ENCODE measurements at regions not wholly inside any gene's neighbourhood (a gene's known extent, or its start where the extent isn't known, plus 50 kb on each side); places are given as distances from the start of the nearest gene placed in this dataset.
"Not testable (repeated sequence)": the region's sequence is repeated elsewhere in the genome, so short reads cannot be mapped to it uniquely, and the experiment has no call there.

DNA sequence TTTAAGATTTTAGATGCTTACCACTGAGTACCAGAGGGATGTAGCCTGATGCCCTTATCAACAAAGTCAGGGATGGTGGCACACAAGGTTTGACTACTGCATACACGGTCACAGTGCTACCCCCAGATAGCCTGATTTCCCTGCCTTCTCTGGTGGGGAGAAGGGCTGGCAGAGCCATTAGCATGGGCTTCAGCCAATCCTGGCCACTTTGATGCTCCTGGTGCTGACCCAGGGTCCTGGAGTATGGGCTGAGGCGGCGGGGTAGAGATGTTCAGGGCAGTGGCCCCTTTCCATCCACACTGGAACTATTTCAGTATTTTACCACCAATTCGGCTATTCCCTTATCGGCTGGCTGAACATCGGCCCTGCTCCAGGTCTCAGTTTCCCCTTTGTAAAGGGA is 83.2 kb downstream of the POTEB3 start:
- not testable (repeated sequence) for DNase-seq (ENCODE audit: low read depth in 2 of 2)

DNA sequence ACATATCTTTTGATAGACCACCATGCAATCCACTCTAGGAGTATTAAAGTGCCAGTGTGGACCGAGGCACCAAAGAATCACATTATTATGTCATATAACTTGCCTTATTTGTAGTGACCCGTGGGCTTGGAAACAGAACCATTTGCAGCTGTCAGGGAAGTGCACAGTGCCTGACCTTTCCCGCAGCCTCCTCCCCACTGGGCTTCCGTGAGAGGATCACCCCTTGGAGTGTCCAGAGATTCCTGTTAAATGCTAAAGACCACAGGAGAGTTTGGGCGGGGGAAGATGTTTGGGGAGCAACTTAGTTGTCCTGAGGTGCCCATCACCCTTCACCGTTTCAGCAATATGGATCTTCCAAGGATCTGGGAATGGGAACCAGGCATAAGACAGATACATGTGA is 84.4 kb downstream of the POTEB3 start:
- not testable (repeated sequence) for DNase-seq (ENCODE audit: low read depth in 2 of 2)

DNA sequence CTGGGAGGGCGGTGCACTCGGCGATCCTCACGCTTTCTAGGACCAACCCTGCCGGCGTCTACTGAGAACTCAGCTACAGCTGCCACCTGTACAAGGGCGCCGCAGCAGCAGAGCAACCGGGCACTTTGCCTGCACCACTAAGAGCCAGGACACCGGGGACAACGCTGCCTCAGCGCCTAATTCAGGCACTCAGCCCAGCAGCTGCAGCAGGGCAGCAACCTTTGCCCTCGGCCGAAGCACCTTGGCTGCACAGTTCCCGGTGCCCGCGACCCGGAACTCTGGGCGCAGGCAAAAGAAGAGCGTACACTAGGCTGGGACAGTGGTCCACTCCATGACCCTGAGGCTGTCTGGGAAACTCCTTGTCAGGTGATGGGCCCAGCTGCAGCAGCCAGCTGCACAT is 85.7 kb downstream of the POTEB3 start:
- DNase-seq (ENCODE audit: low read depth in 2 of 2): not testable (repeated sequence)

DNA sequence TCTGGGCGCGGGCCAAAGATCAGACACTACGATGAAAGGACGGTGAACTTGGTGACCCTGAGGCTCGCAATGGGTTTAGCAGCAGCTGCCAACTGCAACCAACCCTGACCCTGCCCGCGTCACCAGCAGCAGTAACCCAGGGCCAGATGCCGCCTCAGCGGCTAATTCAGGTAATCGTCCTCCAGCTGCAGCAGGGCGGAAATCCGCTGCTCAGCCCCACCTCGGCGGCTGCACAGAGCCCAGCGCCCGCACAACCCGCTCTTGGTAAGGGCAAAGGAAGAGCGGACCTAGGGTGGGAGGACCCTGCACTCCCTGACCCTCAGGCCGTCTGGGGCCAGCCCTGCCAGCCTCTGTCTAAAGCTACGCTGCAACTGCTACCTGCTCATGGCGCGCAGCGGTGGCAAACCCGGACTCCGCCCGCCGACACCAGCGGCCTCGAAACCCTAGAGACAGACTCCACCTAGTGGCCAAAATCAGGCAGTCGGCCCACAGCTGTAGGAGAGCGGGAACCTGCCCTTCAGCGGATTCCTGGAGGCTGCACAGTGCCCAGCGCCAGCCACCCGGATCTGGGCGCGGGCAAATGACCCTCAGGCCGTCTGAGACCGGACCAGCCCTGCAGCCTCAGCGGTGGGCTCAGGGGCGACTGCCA is 87.5 kb downstream of the POTEB3 start:
- not testable (repeated sequence) for DNase-seq (ENCODE audit: low read depth in 2 of 2)

DNA sequence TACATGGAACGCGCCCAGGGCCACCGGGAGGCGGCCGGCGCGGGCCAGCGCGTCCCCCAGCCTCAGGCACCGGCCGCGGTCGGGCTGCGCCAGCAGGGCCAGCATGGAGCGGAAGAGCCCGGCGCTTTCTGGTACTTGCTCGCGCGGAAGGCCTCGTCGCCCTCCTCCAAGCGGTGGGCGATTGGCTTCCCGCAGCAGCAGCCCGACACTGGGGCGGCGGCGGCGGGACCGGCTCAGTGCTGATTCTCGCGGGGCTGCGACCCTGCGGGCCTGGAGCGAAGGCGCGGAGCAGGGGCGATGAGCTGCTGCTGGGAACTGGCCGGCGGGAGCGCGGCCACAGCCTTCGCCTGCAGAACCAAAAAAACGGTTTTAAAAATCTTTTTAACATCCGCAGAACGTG is 95.3 kb downstream of the POTEB3 start:
- not testable (repeated sequence) for DNase-seq (ENCODE audit: low read depth in 2 of 2)

GRCh38 chr15:21344500-21344899 is 95.8 kb downstream of the POTEB3 start:
- DNase-seq (ENCODE audit: low read depth in 2 of 2): not testable (repeated sequence)

DNA sequence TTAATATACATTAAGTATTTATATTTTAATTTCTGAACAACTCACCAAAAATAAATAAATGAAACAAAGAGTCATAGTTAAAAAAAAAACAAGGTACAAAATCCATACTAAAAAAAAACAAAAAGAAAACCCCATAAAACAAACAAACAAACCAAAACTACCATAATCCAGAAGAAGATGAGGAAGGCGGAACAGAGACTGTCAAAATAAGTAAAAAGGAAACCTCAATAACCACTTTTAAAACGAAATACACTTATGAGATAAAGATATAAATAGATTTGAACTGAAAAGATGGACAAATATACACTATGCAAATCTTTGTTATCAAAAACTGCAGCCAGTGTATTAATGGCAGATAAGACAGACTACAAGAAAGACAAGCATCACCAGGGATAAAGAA is 103.3 kb downstream of the POTEB3 start:
- not testable (repeated sequence) for DNase-seq (ENCODE audit: low read depth in 2 of 2)

GRCh38 chr15:21324720-21325460 is 115.4 kb downstream of the POTEB3 start:
- peak; percentile 3 to 18 for DNase-seq (ENCODE audit: low read depth in 2 of 2)

DNA sequence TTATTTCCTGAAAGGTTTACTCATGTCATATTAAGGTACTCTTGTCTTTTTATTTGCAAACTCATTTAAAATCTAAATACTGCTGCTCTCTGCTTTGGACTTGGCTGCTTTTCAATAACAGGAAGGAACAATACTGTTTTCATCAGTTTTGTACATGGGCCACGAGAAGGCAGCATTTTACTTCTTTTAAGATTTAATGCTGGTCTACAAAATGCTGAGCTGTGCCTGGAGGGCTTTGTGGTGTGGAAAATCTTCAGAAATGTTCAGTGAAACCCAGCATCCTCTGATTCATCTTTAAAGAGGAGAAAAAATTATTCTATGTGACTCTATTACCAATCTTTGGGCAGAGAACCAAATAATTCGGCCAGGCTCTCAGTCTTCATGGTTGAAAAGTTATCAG is 155.9 kb downstream of the POTEB3 start:
- DNase-seq (ENCODE audit: low read depth in 2 of 2): not testable (repeated sequence)

DNA sequence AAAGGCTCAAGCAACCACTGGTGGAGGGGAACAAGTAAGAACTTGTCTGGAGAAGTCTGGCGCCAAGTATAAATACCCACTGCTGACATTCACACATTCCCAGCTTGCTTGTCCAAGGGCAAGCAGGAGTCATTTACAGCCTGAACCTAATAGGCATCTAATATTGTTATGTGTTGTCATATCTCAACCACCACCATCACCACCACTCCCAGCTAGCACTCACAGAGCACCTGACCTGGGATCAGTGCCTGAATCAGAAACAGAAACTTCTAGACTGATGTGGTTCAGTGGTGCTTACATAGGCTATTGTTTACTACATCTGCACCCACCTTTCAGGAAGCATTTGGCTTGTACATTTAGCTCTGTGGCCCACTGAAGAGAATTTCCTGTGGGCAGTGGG is 157.1 kb downstream of the POTEB3 start:
- not testable (repeated sequence) for DNase-seq (ENCODE audit: low read depth in 2 of 2)

- DNase-seq (ENCODE audit: low read depth in 2 of 2): not testable (repeated sequence)
Observed at GRCh38 chr15:21280272-21280671, 160.0 kb downstream of the POTEB3 start.

DNA sequence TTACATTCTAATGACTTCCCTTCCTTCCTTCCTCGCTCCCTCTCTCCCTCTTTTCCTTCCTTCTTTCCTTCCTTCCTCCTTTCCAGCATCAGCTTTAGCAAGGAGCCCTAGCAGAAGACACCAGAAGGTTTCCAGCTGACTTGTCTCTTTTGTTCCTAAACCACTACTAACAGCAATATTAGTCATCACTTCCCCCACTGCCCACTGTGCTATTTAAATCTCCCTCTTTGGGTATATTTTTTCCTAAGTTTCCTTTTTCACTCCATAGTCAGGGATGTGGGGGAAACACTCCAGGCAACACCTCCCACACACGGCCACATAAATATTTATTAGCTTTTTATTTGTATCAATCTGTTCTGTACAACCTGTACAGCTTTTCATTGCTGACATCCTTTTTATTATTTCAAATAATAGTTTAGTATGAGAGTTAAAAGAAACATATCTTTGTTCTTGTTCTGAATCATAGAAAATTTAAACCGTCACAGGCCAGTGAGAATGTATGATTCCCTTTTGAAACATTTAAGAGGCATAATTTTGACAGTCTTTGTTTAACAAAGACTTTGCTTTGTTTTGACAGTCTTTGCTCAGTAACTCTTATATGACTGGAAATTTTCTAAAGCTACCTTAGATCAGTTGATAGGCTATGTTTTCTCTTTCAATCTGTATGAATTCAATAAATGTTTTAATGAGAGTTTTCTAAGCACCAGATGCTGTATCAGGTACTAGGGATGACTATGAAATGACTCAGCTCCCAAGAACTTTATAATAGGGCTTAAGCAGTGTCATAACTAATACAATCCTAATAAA is 167.9 kb downstream of the POTEB3 start:
- DNase-seq (ENCODE audit: low read depth in 2 of 2): not testable (repeated sequence)

GRCh38 chr15:21271566-21271965 is 168.7 kb downstream of the POTEB3 start:
- DNase-seq (ENCODE audit: low read depth in 2 of 2): no peak

GRCh38 chr15:21270474-21270873 is 169.8 kb downstream of the POTEB3 start:
- DNase-seq (ENCODE audit: low read depth in 2 of 2): no peak

DNA sequence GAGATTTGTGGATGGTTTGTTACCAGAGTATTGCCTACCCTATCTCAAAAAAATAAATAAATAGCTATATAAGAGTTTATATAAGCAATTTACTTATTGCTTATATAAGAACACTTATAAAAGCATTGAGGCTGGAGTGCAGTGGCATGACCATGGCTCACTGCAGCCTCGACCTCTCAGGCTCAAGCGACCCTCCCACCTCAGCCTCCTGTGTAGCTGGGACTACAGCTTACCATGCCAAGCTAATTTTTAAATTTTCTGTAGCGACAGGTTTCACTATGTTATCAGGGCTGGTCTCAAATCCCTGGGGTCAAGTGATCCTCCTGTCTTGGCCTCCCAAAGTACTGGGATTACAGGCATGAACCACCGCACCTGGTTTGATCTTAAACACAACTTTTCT is 170.6 kb downstream of the POTEB3 start:
- DNase-seq (ENCODE audit: low read depth in 2 of 2): not testable (repeated sequence)

DNA sequence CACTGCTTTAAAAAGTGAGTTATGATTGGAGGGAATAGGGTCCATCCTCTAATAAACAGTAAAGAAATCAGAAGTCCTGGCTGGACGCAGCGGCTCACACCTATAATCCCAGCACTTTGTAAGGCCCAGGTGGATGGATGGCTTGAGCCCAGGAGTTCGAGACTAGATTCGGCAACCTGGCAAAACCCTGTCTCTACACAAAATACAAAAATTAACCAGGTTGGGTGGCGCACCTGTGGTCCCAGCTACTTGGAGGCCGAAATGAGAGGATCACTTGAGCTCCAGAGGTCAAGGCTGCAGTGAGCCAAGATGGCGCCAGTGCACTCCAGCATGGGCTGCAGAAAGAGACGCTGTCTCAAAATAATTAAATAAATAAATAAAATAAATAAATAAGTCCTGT is 171.2 kb downstream of the POTEB3 start:
- no peak for DNase-seq (ENCODE audit: low read depth in 2 of 2)

DNA sequence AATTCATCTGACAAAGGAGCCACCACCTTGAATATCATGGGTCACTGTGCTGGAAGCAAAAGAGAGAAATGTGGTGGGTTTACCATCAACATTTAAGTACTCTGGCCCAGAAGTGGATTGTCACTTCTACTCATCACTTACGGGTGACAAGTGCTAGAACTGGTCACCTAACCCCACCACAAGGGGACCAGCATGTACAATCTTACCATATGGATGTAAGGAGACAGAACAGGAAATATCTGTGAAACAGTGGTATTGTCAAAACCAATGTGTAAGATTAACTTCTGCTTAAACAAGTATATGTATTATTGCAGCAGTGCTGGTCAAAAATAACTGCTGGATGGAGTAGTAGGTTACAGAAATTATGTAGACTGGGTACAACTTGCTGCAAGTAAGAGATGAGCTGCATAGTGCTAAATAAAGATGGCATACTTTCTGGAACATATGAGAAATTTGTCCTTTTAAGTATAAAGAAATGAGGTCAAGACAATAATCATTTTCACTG is 171.8 kb downstream of the POTEB3 start:
- DNase-seq (ENCODE audit: low read depth in 2 of 2): no peak

DNA sequence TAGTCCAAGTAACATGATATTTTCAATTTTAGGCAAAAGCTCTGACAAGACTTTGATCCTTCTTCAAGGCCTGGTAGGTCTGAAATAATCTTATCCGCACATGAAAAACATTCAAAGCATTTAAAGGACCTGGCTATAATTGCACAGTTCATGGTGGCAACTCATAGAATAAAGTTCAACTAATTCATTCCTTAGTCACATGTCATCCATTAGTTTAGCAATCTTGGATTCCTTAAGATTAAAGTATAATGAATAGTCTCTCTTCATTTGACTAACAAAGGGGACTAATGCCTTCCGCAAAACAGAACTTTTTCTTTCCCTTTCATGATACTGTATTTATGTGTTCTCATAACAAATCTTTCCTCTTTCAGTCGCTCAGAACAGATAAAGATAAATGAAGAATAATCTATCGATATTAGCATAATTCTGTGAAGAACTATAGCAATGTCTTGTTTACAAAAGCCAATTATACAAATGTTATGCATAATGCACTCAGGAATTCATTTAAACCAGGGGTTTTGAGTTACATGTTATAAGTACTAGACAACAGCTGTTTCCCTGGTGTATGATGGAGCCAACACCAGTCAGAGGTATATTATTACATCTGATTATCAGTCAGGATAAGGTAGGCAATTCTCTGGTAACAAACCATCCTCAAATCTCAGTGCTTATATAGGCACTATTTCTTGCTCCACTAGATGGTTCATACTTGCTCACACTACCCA is 172.5 kb downstream of the POTEB3 start:
- no peak for DNase-seq (ENCODE audit: low read depth in 2 of 2)

DNA sequence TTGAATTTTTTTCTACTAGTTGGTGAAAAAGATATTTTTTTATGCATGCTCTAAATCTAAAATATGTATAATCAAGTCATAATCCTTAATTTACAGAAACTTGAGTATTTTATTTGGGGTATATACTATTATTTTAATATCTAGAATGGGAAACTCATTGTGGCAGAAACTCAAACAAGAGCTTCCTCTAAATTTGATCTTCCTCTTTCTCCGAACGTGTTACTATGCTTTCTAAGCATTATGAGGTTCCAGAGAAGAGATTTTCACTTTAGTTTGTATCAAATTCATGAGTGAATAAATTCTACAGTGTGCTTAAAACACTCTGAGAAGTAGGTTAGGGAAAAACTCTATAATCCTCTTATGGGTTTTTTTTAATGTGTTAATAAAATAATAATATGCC is 173.1 kb downstream of the POTEB3 start:
- DNase-seq (ENCODE audit: low read depth in 2 of 2): no peak

DNA sequence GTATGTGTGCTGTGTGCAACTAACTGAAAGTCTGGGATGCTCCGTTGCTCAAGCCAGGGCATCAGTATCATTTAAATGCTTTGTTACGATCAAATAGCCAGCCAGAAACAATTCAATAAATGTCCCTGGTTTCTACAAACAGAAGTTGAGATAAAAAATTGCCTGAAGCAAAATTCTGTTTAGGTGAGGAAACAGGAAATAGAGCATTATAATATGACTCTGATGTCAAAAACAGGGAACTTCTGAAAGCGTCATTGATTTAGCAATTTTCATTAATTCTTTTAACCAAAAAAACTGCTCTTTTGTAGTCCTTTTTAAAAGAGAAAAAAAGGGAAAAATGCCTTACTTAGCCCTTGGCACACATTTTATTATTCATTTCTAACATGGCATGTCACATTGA is 174.7 kb downstream of the POTEB3 start:
- not testable (repeated sequence) for DNase-seq (ENCODE audit: low read depth in 2 of 2)

GRCh38 chr15:21262851-21263425 is 177.4 kb downstream of the POTEB3 start:
- no peak for DNase-seq (ENCODE audit: low read depth in 2 of 2)
